ELR (cell line): ENCODE measurements at regions not wholly inside any gene's neighbourhood (a gene's known extent, or its start where the extent isn't known, plus 50 kb on each side); places are given as distances from the start of the nearest gene placed in this dataset.
"Not testable (repeated sequence)": the region's sequence is repeated elsewhere in the genome, so short reads cannot be mapped to it uniquely, and the experiment has no call there.

Source experiments
- DNase-seq: peaks from one replicate; pipeline ENCODE4 v3.0.0-alpha.2; 2015; ENCODE audit warnings: low read depth

GRCh38 chr18:22044474-22045220 lies 124.7 kb upstream of the GATA6 start:
- DNase-seq: no peak

- no peak for DNase-seq
Measured at GRCh38 chr18:22045221-22045918, 124.0 kb upstream of the GATA6 start.

GRCh38 chr18:22046473-22046872 lies 122.9 kb upstream of the GATA6 start:
- DNase-seq: no peak

GRCh38 chr18:22047485-22047884 lies 121.9 kb upstream of the GATA6 start:
- no peak for DNase-seq

GRCh38 chr18:22048221-22048620 lies 121.2 kb upstream of the GATA6 start:
- DNase-seq: no peak

- no peak for DNase-seq
Measured at GRCh38 chr18:22048932-22049615, 120.3 kb upstream of the GATA6 start.

GRCh38 chr18:22052405-22053105 lies 116.8 kb upstream of the GATA6 start:
- no peak for DNase-seq

GRCh38 chr18:22055466-22056238 lies 113.7 kb upstream of the GATA6 start:
- no peak for DNase-seq

GRCh38 chr18:22056950-22057349 lies 112.4 kb upstream of the GATA6 start:
- no peak for DNase-seq

- DNase-seq: no peak
Measured at GRCh38 chr18:22057908-22058527, 111.4 kb upstream of the GATA6 start.

- DNase-seq: no peak
Measured at GRCh38 chr18:22060361-22060760, 109.0 kb upstream of the GATA6 start.

- DNase-seq: no peak
Measured at GRCh38 chr18:22063102-22063501, 106.3 kb upstream of the GATA6 start.

GRCh38 chr18:22063672-22064071 lies 105.7 kb upstream of the GATA6 start:
- DNase-seq: no peak

GRCh38 chr18:22064581-22064980 lies 104.8 kb upstream of the GATA6 start:
- DNase-seq: no peak

GRCh38 chr18:22065311-22065710 lies 104.1 kb upstream of the GATA6 start:
- DNase-seq: no peak

- no peak for DNase-seq
Measured at GRCh38 chr18:22066083-22066485, 103.3 kb upstream of the GATA6 start.

- no peak for DNase-seq
Measured at GRCh38 chr18:22067109-22067508, 102.3 kb upstream of the GATA6 start.

GRCh38 chr18:22067682-22068081 lies 101.7 kb upstream of the GATA6 start:
- DNase-seq: no peak

GRCh38 chr18:22068784-22069183 lies 100.6 kb upstream of the GATA6 start:
- not testable (repeated sequence) for DNase-seq

GRCh38 chr18:22069916-22070315 lies 99.5 kb upstream of the GATA6 start:
- DNase-seq: no peak

GRCh38 chr18:22073411-22073810 lies 96.0 kb upstream of the GATA6 start:
- no peak for DNase-seq
